Mammary epithelial cell (primary cell): ENCODE measurements at regions not wholly inside any gene's neighbourhood (a gene's known extent, or its start where the extent isn't known, plus 50 kb on each side); places are given as distances from the start of the nearest gene placed in this dataset.

Source experiments
- EZH2 ChIP-seq: IDR thresholded peaks from 2 replicates; pipeline ENCODE4 v1.6.1; 2012; ENCODE audit warnings: low read length, inconsistent platforms, borderline replicate concordance
- TF ChIP-seq, protein P1 (sequence below), 2 donors: IDR thresholded peaks in 1 of 2; conservative IDR thresholded peaks in 1 of 2; 2 replicates each; pipeline ENCODE4 v1.5.1; 2011 to 2012; ENCODE audit warnings: inconsistent platforms in 2 of 2, low read length in 2 of 2, mild to moderate bottlenecking in 2 of 2, control low read depth in 1 of 2, low read depth in 1 of 2; ENCODE audit not compliant: insufficient read depth in 1 of 2; ENCODE audit errors: extremely low read depth in 1 of 2

DNA sequence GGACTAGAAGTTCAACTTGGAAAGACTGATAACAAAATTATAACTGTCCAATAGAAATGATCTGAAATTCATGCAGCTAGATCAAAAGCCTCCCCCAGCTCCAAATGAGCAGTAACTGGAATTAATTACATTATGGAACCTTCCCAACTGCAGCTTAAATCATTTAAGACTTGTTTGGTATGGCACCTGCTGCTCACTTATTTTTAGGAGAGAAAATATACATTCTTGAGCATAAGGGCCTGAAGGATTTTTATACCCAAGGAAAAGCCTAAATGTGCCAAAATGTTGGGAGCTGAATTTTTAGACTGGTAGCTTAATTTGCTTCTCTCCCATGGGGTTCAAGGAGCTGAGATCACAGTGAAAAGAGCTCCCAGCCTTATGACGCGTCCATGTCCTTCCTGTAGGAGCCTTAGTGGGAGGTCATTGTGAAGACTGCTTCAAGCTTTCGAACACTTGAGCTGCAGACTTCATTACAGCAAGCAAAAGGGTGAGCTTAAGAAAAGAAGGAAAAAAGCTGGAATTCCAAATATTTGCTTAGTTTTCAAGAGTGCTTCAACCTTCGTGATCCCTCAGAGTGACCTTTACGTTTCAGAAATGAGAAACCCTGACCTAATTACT is 276.0 kb downstream of the DMAC1 start:
- TF ChIP-seq, protein P1, sequence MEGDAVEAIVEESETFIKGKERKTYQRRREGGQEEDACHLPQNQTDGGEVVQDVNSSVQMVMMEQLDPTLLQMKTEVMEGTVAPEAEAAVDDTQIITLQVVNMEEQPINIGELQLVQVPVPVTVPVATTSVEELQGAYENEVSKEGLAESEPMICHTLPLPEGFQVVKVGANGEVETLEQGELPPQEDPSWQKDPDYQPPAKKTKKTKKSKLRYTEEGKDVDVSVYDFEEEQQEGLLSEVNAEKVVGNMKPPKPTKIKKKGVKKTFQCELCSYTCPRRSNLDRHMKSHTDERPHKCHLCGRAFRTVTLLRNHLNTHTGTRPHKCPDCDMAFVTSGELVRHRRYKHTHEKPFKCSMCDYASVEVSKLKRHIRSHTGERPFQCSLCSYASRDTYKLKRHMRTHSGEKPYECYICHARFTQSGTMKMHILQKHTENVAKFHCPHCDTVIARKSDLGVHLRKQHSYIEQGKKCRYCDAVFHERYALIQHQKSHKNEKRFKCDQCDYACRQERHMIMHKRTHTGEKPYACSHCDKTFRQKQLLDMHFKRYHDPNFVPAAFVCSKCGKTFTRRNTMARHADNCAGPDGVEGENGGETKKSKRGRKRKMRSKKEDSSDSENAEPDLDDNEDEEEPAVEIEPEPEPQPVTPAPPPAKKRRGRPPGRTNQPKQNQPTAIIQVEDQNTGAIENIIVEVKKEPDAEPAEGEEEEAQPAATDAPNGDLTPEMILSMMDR (conservative IDR thresholded peaks at IDR 0.05 in 1 of 2, IDR thresholded peaks at IDR 0.05 in 1 of 2; ENCODE audit: extremely low read depth in 1 of 2, insufficient read depth in 1 of 2, low read depth in 1 of 2, low read length in 2 of 2) = no peak
- TF ChIP-seq EZH2 = no peak
